GM18909 (cell line): ENCODE measurements at regions not wholly inside any gene's neighbourhood (a gene's known extent, or its start where the extent isn't known, plus 50 kb on each side); places are given as distances from the start of the nearest gene placed in this dataset.

Experiments
- ATAC-seq: cut with Tn5 transposase; IDR thresholded peaks from one replicate; pipeline ENCODE4 v1.9.1; 2021; ENCODE audit warnings: mild to moderate bottlenecking; ENCODE audit not compliant: unreplicated experiment, poor library complexity

GRCh38 chr4:18880871-18881270 is 859.3 kb upstream of the LCORL start:
- no peak for ATAC-seq

GRCh38 chr4:18878561-18878960 is 857.0 kb upstream of the LCORL start:
- no peak for ATAC-seq

- no peak for ATAC-seq
These were observed 847.6 kb upstream of the LCORL start for GRCh38 chr4:18869166-18869565.

- no peak for ATAC-seq
These were observed 839.4 kb upstream of the LCORL start for GRCh38 chr4:18860836-18861530.

GRCh38 chr4:18859468-18859867 is 837.9 kb upstream of the LCORL start:
- ATAC-seq: no peak

GRCh38 chr4:18858229-18858922 is 836.8 kb upstream of the LCORL start:
- no peak for ATAC-seq

GRCh38 chr4:18850867-18851266 is 829.3 kb upstream of the LCORL start:
- no peak for ATAC-seq

- no peak for ATAC-seq
These were observed 825.8 kb upstream of the LCORL start for GRCh38 chr4:18847249-18847890.

GRCh38 chr4:18846313-18846712 is 824.8 kb upstream of the LCORL start:
- ATAC-seq: no peak

- no peak for ATAC-seq
These were observed 823.2 kb upstream of the LCORL start for GRCh38 chr4:18844726-18845125.

- no peak for ATAC-seq
These were observed 820.9 kb upstream of the LCORL start for GRCh38 chr4:18842431-18842830.

- no peak for ATAC-seq
These were observed 818.9 kb upstream of the LCORL start for GRCh38 chr4:18840481-18840880.

- ATAC-seq: no peak
These were observed 794.8 kb upstream of the LCORL start for GRCh38 chr4:18816228-18816895.

- no peak for ATAC-seq
These were observed 794.2 kb upstream of the LCORL start for GRCh38 chr4:18815779-18816173.

- no peak for ATAC-seq
These were observed 793.7 kb upstream of the LCORL start for GRCh38 chr4:18815081-18815778.

- no peak for ATAC-seq
These were observed 792.2 kb upstream of the LCORL start for GRCh38 chr4:18813771-18814170.

- no peak for ATAC-seq
These were observed 791.5 kb upstream of the LCORL start for GRCh38 chr4:18813055-18813454.

- ATAC-seq: no peak
These were observed 782.2 kb upstream of the LCORL start for GRCh38 chr4:18803781-18804180.

- ATAC-seq: no peak
These were observed 776.6 kb upstream of the LCORL start for GRCh38 chr4:18798123-18798522.

GRCh38 chr4:18795794-18796193 is 774.2 kb upstream of the LCORL start:
- no peak for ATAC-seq
